ENCODE measurements at regions not wholly inside any gene's neighbourhood (a gene's known extent, or its start where the extent isn't known, plus 50 kb on each side); places are given as distances from the start of the nearest gene placed in this dataset.

GRCh38 chr9:135290086-135290485 lies 189.5 kb upstream of the PPP1R26 start:
- TF ChIP-seq ZFP30 (CRISPR knock-in tag; IDR thresholded peaks at IDR 0.05) (no peak), RARB (CRISPR knock-in tag; IDR thresholded peaks at IDR 0.05) (no peak), TCF4 (CRISPR knock-in tag; IDR thresholded peaks at IDR 0.05; ENCODE audit: borderline replicate concordance) (no peak), ZNF565 (CRISPR knock-in tag; conservative IDR thresholded peaks at IDR 0.05; ENCODE audit: low read depth) (no peak), ESRRG (CRISPR knock-in tag; IDR thresholded peaks at IDR 0.05) (no peak), CSDC2 (CRISPR knock-in tag; IDR thresholded peaks at IDR 0.05) (no peak)

Data from SK-N-SH treated with all-trans-retinoic acid at 6 μM for 48 hours (cell line).